ENCODE measurements at regions not wholly inside any gene's neighbourhood (a gene's known extent, or its start where the extent isn't known, plus 50 kb on each side); places are given as distances from the start of the nearest gene placed in this dataset.

GRCh38 chr6:53721766-53722165 lies 56.2 kb upstream of the KLHL31 start:
- in situ Hi-C loops (cut with MboI) = loop anchor here (10.0 kb wide), 1 partner anchor 227 kb away; no protein-coding TSS in a partner anchor
- no peak for DNase-seq
- Histone ChIP-seq H3K27ac (no peak overlapping the region), H3K4me1 (ENCODE audit: insufficient read depth) (no peaks in the 10 kb centered on the region), H3K4me2 (ENCODE audit: unreplicated experiment) (no peak overlapping the region), H3K27me3 (replicated peaks; ENCODE audit: insufficient read depth) (peaks cover 4% of the 10 kb centered on the region), H3K79me2 (ENCODE audit: insufficient read depth) (no peaks in the 10 kb centered on the region), H3K9ac (no peak overlapping the region), H3K4me3 (no peak overlapping the region), H3K36me3 (ENCODE audit: low read depth) (no peaks in the 10 kb centered on the region), H4K20me1 (ENCODE audit: insufficient read depth) (no peaks in the 10 kb centered on the region), H2AFZ (no peak overlapping the region), H3K9me2 (ENCODE audit: insufficient read depth) (no peaks in the 10 kb centered on the region), H3K9me3 (ENCODE audit: low read depth) (no peaks in the 10 kb centered on the region), H3F3A (ENCODE audit: insufficient read depth) (no peaks in the 10 kb centered on the region)
- TF ChIP-seq EZH2 (IDR thresholded peaks at IDR 0.05; ENCODE audit: insufficient read depth, poor library complexity, severe bottlenecking) (no peak), EZH2phosphoT487 (IDR thresholded peaks at IDR 0.05; ENCODE audit: insufficient read depth, low read depth) (no peak)
- 82 to 84% methylated on average over 2 of the region's 2 CpGs for WGBS, 2 experiments (ENCODE audit: low coverage in 1 of 2, low lambda C conversion rate in 2 of 2, missing lambda C conversion rate in 2 of 2)

- Histone ChIP-seq H3K4me2 (ENCODE audit: unreplicated experiment) (no peak overlapping the region), H3F3A (ENCODE audit: insufficient read depth) (no peaks in the 10 kb centered on the region), H3K9me3 (ENCODE audit: low read depth) (no peaks in the 10 kb centered on the region), H2AFZ (no peak overlapping the region), H3K36me3 (ENCODE audit: low read depth) (no peaks in the 10 kb centered on the region), H3K79me2 (ENCODE audit: insufficient read depth) (no peaks in the 10 kb centered on the region), H3K9ac (no peak overlapping the region), H3K9me2 (ENCODE audit: insufficient read depth) (no peaks in the 10 kb centered on the region), H3K27ac (no peak overlapping the region), H3K27me3 (replicated peaks; ENCODE audit: insufficient read depth) (peaks cover 30% of the 10 kb centered on the region), H3K4me1 (ENCODE audit: insufficient read depth) (no peaks in the 10 kb centered on the region), H4K20me1 (ENCODE audit: insufficient read depth) (no peaks in the 10 kb centered on the region), H3K4me3 (no peak overlapping the region)
- DNase-seq = peak; percentile 86
- WGBS, 2 experiments (ENCODE audit: low coverage in 1 of 2, low lambda C conversion rate in 2 of 2, missing lambda C conversion rate in 2 of 2) = 43 to 47% methylated on average over 9 of the region's 9 CpGs
- in situ Hi-C loops (cut with MboI) = no loop called here
- TF ChIP-seq EZH2phosphoT487 (IDR thresholded peaks at IDR 0.05; ENCODE audit: insufficient read depth, low read depth) (no peak), EZH2 (IDR thresholded peaks at IDR 0.05; ENCODE audit: insufficient read depth, poor library complexity, severe bottlenecking) (no peak)
Observed at GRCh38 chr6:53718597-53719460, 53.3 kb upstream of the KLHL31 start.

GRCh38 chr6:53717566-53717965 lies 52.0 kb upstream of the KLHL31 start:
- Histone ChIP-seq H3K4me3 (no peak overlapping the region), H4K20me1 (ENCODE audit: insufficient read depth) (no peaks in the 10 kb centered on the region), H3K9me2 (ENCODE audit: insufficient read depth) (no peaks in the 10 kb centered on the region), H3K9me3 (ENCODE audit: low read depth) (no peaks in the 10 kb centered on the region), H3K4me1 (ENCODE audit: insufficient read depth) (no peaks in the 10 kb centered on the region), H3K4me2 (ENCODE audit: unreplicated experiment) (no peak overlapping the region), H3K36me3 (ENCODE audit: low read depth) (no peaks in the 10 kb centered on the region), H3K27ac (no peak overlapping the region), H2AFZ (no peak overlapping the region), H3K79me2 (ENCODE audit: insufficient read depth) (no peaks in the 10 kb centered on the region), H3F3A (ENCODE audit: insufficient read depth) (no peaks in the 10 kb centered on the region), H3K9ac (no peak overlapping the region), H3K27me3 (replicated peaks; ENCODE audit: insufficient read depth) (peaks cover 34% of the 10 kb centered on the region)
- DNase-seq = no peak
- 22 to 40% methylated on average over 1 of the region's 1 CpG for WGBS, 2 experiments (ENCODE audit: low coverage in 1 of 2, low lambda C conversion rate in 2 of 2, missing lambda C conversion rate in 2 of 2)
- no peak for TF ChIP-seq EZH2 (IDR thresholded peaks at IDR 0.05; ENCODE audit: insufficient read depth, poor library complexity, severe bottlenecking)
- no peak for TF ChIP-seq EZH2phosphoT487 (IDR thresholded peaks at IDR 0.05; ENCODE audit: insufficient read depth, low read depth)
- in situ Hi-C loops (cut with MboI) = no loop called here

GRCh38 chr6:53715434-53715833 lies 49.9 kb upstream of the KLHL31 start:
- H3K79me2 ChIP-seq (ENCODE audit: insufficient read depth) = no peaks in the 10 kb centered on the region
- H3K4me1 ChIP-seq (ENCODE audit: insufficient read depth) = no peaks in the 10 kb centered on the region
- H2AFZ ChIP-seq = no peak overlapping the region
- H4K20me1 ChIP-seq (ENCODE audit: insufficient read depth) = no peaks in the 10 kb centered on the region
- H3K9me3 ChIP-seq (ENCODE audit: low read depth) = no peaks in the 10 kb centered on the region
- TF ChIP-seq EZH2 (IDR thresholded peaks at IDR 0.05; ENCODE audit: insufficient read depth, poor library complexity, severe bottlenecking) = no peak
- TF ChIP-seq EZH2phosphoT487 (IDR thresholded peaks at IDR 0.05; ENCODE audit: insufficient read depth, low read depth) = no peak
- H3K4me3 ChIP-seq = no peak overlapping the region
- no peak overlapping the region for H3K9ac ChIP-seq
- no peak for DNase-seq
- H3K27ac ChIP-seq = no peak overlapping the region
- H3K27me3 ChIP-seq (replicated peaks; ENCODE audit: insufficient read depth) = peaks cover 45% of the 10 kb centered on the region
- H3F3A ChIP-seq (ENCODE audit: insufficient read depth) = no peaks in the 10 kb centered on the region
- H3K36me3 ChIP-seq (ENCODE audit: low read depth) = no peaks in the 10 kb centered on the region
- WGBS, 2 experiments (ENCODE audit: low coverage in 1 of 2, low lambda C conversion rate in 2 of 2, missing lambda C conversion rate in 2 of 2) = 19 to 26% methylated on average over 1 of the region's 1 CpG
- no peaks in the 10 kb centered on the region for H3K9me2 ChIP-seq (ENCODE audit: insufficient read depth)
- H3K4me2 ChIP-seq (ENCODE audit: unreplicated experiment) = no peak overlapping the region
- in situ Hi-C loops (cut with MboI) = no loop called here
